Pulmonary artery endothelial cell (primary cell): ENCODE measurements at regions not wholly inside any gene's neighbourhood (a gene's known extent, or its start where the extent isn't known, plus 50 kb on each side); places are given as distances from the start of the nearest gene placed in this dataset.

Experiments used
- DNase-seq: peaks from one replicate; pipeline ENCODE4 v3.0.0-alpha.2; 2011; ENCODE audit warnings: low read depth, low spot score

DNA sequence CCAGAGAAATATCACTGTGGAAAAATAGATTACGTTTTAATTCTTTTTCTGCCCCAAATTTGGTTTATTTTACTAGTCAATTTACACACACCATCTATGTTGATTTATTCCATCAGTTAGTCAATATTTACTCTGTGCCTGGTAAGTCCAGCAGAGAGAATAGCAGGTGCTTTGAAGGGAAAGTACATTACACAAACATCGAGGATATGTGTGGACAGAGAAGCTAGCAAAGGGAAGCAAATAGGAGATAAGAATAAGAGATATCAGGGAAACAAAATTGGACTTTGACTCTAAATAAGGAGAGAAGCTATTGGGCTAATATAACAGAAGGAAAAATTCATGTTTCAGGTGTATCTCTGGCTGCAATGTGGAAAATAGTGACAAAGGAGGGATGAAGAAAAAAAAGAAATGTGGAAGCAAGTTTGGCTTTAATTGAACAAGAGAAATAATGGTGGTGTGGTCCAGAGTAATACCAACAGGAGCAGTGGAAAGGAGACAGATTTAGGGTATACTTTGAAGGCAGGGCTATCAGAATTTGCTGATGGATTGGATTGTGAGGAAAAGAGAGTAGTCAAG is 587.7 kb upstream of the CDH6 start:
- DNase-seq: no peak

DNA sequence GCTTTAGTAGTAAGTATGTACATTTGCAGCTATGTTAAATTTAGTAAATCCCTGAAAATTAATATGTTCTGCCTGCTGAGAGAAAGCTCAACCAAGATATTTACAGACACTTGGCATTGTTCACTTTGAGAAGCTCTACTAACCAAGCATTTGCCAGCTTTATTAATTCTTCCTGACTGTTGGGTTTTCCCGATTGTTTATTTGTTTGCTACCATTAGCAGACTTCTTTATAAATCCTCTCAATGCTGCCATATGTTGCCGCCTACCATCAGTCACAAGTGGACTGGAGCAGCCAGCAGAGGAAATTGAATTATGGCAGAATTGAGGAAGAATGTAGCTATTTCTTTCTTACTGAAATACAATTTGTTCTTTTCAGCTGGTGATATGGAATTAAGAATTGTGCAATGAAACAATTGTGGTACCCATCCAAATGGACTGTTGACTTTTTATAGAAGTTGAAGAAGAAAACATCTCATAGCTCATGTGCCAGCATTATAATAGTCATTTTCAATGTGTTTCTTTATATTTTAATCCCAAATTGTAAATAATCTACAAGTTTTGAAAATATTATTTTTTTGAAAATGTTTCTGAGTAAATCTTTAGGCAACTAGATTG is 588.7 kb upstream of the CDH6 start:
- no peak for DNase-seq

DNA sequence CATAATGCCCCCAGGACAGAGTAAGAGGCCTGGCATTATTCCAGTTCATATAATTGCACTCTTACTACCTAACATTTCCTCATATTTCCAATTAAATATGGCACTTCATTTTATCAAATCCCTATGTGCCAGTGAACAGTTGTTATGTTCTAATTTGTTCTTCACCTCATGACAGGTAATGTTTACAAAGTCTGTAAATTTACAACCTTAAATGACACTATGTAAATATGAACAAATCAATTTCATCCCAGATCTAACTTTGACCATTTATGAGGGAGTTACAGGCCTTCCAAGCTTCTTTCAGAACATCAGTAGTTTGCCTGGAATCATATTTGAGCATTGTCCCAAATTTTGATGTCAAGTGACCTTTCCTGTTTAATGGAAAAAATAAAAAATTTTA is 592.6 kb upstream of the CDH6 start:
- DNase-seq: no peak

DNA sequence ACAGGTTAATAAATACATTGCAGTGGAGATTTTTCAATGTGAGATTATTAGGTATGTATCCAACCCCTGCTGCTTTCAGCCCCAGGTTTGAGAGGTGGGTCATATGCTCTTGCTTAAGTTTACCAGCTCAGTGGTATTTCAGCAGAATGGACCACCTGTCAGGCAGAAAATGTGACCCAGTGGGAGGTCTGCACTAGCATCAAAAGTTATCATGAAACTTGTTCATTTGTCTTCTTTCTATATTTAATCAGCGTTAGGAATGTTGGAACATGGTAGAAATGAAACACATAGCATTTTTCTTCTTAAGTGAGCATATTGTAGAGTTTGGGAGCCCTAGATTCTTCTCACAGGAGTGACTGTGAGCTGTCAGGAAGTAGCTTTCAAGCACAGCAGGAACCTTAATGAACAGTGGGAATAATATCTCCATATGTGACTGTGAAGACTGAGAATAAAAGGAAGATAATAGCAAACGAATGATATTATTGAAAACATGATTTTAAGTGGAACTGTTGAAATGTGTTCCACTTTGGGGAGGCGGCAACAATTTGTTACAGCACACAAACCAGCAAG is 596.9 kb upstream of the CDH6 start:
- no peak for DNase-seq

DNA sequence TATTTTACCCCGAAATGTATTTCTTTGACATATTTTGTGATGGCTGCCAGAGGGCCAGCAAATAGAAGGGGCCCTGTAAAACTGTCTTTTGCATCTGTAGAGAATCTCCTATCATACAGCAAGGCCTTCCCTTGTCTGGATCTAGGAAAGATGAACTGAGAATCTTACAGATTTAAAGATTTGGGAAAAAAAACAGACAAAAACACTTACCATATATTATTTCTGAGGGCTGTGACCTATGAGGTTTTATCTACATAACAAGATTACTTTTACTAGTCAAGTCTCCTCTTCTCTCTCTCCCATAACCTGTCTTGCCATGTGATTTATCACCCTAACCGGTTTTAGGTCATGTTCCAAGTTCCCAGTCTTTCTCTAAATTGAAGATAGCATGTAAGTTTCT is 599.2 kb upstream of the CDH6 start:
- no peak for DNase-seq

DNA sequence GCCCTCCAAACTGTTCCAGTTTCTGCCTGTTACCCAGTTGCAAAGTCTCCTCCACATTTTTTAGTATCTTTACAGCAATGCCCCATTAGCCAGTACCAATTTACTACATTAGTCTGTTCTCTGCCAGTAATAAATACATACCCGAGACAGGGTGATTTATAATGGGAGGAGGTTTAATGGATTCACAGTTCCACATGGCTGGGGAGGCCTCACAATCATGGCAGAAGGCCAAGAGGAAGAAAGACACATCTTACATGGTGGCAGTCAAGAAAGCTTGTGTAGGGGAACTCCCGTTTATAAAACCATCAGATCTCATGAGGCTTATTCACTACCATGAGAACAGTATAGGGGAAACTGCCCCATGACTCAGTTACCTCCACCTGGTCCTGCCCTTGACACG is 600.7 kb upstream of the CDH6 start:
- no peak for DNase-seq

DNA sequence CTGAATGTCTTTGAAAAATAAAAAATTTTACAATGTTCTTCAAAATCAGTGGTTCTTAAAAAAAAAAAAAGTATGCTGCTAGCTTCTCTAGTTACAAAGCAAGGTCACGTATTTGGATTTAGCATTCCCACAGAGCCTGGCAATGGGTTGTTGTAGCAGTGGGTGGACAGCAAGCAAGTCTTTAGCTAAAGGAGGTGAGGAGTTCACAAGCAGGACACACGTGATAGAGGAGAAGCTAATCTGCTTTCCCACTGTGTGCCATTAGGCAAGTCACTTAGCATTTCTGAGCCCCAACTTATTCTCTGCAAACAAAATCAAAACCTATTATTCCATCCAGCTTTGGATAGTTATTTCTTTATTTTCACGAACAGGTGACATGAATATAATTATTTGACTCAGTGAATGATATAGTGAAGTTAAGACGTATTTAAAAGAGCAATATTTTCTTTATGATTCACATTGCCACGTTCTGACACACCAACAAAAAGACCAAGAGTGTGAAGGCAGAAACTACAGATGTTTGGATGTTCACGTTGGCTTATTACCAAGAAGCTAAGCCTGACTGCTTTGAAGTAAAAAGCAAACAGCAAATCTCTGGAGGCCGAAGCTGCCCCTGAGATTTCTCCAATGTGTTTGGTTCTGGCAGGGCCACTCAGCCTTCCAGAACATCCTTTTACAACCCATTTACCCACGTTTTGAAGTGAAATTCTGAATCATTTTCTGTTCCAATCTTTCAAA is 612.1 kb upstream of the CDH6 start:
- DNase-seq: no peak

DNA sequence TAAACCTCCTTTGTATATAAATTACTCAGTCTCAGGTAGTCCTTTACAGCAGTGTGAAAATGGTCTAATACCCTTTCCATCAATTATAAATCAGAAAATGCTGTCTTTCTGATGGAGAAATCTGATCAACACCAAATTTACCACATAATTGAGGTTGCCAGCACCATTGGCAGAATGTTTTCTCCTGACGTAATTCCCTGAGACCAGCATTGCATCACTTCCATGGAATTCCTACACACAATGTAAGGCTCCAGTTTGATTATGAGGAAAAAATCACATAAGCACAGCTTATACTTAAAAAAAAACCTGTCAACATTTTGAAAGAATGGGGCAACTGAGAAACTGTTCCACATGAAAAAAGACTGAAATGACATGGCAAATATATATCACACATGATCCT is 618.7 kb upstream of the CDH6 start:
- no peak for DNase-seq

DNA sequence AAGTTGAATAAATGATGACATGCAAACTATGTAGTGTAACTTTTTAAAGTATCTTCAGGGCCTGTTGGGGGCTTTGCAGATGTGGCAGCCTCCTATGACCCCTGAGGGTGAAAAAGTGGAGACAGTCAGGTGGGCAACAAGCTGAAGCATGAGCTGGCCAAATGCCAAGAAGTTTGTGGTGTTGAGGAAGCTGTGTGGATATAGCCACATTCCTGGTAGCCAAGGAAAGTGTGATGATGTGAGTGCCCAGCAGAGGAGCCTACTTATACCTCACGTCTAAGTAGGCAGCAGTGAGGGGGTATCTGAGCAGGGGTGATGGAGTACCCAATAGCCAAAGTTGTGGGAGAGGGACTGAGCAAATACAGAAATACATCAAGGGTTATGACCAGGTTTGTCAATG is 621.2 kb upstream of the CDH6 start:
- no peak for DNase-seq

DNA sequence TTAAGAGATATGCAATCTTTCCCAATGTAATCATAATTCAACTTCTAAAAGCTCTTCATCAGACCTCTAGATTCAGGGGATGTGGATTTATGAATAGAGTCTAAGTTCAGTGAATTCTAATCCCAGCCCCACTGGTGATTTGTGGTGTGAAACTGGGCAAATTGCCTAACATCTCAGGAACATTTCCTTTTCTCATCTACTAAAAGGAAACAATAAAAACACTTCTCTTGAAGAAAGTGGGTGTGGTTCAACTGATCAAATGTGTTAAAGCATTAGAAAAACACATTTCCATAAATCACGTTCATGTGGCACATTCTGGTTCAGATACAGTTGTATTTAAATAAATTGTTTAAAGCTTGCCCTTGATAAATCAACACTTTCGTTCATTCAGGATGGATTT is 631.7 kb upstream of the CDH6 start:
- DNase-seq: no peak

DNA sequence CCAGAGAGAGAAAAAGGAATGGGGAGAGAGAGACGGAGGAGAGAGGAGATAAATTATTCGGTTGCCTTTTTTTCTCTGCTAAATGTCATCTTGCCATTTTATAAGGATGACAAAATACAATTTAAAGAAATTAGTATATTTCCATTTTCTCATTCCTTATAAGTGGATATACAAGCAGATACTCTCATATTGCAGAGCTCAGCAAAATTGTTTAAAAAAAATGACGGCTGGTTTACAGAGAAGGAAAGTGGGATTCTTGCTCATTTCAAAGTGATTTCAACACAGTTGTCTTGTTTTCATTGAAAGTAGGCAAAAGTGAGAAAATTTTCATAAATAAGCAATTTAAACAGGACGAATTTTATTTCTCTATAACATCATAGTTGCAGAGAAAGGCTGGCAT is 641.9 kb upstream of the CDH6 start:
- DNase-seq: no peak

DNA sequence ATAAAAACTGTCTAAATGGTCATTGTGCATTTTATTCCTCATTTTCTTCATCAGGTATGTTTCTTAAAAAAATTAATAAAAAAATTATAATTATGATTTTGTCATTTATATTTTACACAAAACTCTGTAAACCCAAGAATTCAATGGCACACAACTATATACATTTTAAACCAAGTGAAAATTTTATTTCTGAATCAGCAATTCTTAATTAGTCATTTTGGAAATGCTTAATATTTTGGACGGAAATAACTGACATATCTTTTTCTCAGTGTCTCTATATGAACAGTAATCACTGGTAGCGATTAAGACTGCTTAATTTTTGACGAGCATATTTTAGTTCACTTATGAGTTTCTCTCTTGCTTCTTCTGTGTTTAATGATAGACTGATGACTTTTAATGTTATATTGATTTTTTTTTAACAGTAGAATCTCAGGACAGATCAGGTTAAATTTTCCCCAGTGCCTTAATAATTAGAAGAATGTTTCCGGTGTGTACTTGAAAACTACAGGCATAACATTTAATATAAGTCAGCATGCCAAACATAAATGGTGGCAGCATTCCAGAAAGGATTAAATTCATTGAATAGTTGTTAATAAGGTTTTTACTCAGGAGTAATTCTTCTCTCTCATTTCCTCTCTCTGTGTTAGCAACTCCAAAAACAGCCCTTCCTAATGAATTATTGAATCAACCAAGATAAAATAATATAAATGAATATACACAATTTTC is 644.7 kb upstream of the CDH6 start:
- DNase-seq: no peak

DNA sequence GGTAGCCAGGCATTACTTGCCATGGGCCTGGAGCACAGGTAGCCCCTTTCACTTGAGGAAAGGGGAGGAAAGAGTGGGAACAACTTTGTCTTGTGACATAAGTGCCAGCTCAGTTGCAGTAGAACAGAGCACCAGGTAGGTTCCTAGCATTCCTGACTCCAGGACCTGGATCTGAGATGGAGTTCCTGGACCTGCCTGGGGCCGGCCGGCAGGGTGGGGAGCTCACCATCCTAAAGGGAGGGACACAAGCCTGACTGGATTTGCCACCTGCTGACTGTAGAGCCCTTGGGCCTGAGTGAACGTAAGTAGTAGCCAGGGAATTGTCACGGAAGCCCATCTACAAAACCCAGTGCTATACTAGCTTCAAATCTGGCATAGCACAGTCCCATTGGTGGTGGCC is 653.3 kb upstream of the CDH6 start:
- no peak for DNase-seq

DNA sequence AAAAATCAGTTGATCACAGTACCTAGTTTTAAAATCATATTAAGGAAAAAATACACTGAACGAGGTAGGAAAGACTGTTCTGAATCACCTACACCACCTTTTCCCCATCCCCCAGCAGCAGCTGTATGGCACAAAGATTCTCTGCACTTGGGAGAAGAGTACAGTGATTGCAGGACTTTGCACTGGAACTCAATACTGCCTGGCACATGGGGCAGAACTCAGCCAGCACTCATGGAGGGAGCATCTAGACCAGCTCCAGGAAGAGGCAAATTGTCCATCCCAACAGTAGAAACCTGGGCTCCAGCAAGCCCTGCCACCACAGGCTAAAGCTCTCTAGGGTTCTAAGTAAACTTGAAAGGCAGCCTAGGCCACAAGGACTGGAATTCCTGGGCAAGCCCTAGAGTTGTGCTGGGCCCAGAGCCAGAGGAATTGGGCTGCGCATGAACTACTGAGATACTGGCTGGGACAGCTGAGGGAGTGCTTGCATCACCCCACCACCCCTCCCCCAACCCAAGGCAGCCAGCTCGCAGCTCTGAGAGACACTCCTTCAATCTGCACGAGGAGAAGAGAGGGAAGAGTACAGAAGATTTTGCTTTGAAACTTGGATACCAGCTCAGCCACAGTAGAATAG is 654.4 kb upstream of the CDH6 start:
- no peak for DNase-seq

DNA sequence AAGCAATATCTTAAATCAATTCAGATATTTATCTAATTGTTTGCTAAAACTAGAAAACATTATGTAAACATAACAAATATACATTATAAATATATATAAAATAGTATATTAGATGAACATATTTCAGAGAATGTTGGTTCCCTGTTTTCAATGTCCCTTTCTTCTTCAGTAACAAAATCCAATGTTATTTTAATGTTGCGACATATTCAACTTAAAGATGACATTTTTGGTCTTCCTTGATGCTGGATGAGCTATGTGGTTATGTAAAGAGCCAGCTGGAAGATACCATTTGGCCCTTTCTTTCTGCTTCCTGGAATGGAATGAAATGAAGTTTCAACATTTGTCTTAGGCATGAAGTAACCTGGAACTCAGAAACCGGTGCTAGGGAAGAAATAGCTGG is 668.1 kb upstream of the CDH6 start:
- DNase-seq: no peak

DNA sequence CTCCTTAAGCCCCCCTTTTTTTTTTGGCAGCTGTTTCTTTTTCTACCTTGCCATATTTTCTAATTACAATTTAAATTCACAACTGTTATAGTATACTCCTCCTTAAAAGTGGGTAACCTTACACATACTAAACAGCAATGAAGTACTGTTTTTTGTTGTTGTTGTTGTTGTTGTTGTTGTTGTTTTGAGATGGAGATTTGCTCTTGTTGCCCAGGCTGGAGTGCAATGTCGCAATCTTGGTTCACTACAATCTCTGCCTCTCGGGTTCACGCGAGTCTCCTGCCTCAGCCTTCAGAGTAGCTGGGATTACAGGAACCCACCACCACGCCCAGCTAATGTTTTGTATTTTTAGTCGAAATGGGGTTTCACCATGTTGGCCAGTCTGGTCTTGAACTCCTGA is 669.1 kb upstream of the CDH6 start:
- DNase-seq: no peak

DNA sequence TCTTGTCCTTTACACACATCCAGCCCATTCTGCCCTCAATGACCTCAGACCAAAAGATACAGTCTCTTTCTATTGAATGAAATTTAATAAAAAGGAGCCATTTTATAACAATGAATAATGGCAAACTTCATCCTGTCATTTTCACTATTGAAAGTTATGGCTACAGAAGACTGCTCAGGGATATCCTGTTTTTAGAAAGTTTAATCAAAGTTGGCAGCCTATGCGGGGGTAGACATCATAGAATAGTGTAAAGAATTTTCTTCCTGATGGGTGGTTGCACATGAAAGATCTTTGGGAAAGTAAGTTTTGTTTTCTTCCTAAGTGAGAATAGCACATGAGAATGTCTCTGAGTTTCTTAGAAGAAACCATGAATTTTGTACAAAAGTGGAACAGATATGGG is 670.4 kb upstream of the CDH6 start:
- no peak for DNase-seq

DNA sequence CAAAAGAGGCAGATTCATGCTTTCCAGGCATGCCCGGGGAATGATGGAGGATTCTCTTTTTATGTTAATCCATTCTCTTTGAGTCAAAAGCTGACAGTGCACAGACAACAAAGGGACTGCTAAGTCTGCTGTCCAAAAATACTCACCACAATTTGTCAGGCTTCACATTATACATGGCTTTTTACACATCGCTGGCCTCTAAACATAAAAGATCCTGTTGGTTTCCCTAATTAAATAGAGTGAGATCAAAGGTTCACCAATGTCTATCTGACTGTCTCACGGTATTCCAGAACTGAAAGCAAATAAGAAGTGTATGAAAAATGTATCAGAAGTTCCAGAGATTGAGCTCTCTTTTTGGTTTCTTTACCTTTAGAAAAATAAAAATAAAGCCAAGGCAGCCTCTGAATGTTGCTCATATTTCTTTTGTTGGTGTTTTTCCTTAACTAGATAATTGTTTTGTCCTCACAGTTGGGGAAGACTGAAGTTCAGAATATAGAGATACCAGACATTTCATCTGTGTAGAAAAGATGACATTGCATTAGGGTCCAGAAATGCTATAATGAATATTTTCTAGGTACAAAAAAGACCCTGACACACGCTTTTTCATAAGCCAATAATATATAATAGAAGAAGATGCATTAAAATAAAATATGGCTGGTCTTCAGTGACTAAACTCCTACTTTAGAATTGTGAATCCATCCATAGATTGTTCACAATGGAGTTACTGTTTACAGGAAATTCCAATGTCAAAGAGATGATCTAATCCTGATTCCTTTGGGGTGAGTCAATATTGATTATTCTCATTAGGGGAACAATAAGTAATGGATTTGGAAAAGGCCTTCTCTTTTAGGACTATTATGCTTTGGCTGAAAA is 688.2 kb upstream of the CDH6 start:
- no peak for DNase-seq

DNA sequence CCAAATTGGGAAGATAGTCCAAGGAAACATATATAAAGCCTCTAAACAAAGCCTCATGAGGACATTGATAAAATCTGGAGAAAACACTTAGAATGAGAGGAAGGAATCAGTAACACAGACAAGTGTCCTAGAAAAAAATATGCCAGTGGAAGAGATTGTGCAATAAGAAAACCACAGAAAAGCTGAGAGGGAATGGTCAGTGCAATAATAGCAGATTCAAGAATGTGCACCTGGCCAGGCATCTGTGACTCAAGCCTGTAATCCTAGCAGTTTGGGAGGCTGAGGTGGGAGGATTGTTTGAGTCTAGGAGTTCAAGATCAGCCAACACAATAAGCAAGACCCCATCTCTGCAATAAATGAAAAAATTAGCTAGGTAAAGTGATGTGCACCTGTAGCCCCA is 691.2 kb upstream of the CDH6 start:
- no peak for DNase-seq

DNA sequence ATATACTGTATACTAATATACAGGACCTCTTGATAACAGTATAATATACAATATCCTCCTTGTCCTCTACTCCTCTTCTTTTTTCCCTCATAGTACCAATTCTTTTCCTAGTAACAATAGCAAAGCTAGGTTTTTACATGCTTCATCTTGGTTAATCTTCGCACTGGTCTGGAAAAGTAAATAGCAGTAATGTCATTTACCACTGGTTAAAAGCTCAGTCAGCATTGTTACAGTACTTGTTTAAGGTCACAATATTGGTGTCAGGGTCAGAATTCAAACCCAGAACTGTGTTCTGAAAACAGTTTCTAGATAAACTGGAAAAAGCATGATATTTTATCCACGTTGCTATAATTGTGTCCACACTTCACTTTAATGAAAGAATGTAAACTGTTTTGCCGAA is 692.4 kb upstream of the CDH6 start:
- DNase-seq: no peak

DNA sequence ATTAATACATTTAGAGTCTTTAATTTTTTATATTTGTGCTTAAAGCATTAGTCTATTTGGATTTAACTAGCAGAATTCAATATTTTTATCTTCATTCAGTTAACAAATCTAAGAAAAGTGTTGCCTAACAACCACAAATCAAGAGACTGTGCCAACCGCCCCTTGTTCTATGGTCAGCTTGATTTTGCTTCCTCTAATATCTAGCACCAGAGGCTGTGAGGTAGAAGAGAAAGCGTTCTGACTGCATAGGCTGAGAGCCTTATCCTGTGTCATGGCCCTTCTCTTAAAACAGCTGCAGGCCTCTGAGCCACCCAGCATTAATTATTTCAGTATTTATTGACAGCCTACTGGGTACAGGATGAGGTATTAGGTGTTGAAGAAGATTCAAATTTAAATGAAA is 693.0 kb upstream of the CDH6 start:
- no peak for DNase-seq
